ENCODE measurements at regions not wholly inside any gene's neighbourhood (a gene's known extent, or its start where the extent isn't known, plus 50 kb on each side); places are given as distances from the start of the nearest gene placed in this dataset.

- TF ChIP-seq CTCF (optimal IDR thresholded peaks at IDR 0.05 in 1 of 3, IDR thresholded peaks at IDR 0.05 in 1 of 3, conservative IDR thresholded peaks at IDR 0.05 in 1 of 3; ENCODE audit: extremely low read depth in 1 of 3, insufficient read depth in 2 of 3, low read length in 3 of 3) (no peak), EZH2 (IDR thresholded peaks at IDR 0.05; ENCODE audit: low read length) (no peak)
Observed at GRCh38 chr10:9068003-9068402, 1013.5 kb downstream of the GATA3 start.
